ENCODE measurements at regions not wholly inside any gene's neighbourhood (a gene's known extent, or its start where the extent isn't known, plus 50 kb on each side); places are given as distances from the start of the nearest gene placed in this dataset.

DNA sequence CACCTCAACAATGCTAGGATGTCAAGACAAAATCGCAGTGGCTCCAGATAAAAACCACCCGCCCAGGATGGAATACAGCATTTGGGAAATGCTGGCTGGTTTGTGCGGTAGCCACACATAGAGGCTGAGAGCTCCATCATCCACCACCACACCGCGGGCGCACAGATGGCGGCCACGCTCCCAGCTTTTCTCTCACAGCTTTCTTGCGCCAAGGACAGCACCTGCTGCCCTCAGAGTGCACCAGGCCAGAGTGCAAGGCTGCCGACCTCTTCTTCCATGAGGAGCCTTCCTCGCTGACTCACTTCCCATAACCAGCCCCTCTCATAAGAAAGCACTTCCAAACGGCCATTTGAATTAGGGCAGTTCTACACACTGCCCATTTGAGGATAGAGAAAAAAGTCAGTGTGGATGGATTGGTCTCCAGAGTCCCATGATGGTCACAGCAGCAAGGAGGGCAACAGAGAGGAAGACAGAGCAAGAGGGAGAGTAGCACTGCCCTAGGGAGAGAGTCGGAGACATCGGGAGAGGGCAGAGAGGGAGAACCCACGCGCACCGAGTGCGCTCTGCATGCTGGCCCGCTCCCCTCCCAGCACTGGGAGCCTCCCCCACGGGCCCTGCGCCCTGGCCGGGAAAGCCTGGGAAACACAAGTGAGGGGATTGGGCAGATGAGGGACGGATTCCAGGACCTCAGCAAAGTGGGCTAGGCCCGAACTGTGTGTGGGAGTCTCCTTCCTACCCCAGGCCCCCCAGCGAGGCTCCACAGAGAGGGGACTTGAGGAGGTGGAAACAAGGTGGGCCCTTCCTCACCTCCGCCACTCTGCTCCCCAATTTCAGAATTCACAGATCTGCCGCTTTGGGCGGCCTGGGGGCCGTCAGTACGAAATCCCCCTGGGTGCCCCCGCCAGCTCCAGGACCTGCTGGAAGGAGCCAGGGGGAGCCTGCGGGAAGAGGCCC lies 156.9 kb downstream of the USP12 start:
- no peak for DNase-seq (ENCODE audit: low spot score)

DNA sequence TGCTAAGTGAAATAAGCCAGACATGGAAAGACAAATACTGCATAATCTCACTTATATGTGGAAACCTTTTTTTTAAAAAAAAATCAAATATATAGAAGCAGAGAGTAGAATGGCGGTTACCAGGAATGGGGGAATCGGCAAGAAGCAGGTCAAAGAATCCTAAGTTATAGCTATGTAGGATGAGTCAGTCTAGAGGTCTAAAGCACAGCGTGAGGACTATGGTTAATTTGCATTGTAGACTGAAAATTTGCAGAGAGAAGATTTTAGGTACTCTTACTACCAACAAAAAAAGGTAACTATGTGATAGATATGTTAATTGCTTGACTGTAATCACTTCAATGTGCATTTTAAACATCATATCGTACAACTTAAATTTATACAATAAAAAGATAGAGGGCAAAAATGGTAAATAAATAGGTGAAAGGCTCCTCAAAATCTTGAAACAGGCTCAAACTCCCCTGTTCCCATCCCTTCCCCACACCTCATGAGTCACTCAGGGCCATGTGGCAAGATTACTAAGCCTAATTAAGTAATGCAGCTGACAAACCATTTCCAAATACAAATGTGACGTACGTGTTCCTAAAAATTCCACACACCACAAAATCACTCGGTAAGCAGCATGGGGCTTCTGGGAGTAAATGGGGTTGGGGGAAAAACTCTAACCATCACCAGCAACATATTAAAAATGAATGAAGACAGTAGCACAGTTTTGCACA lies 159.0 kb downstream of the USP12 start:
- DNase-seq (ENCODE audit: low spot score): no peak

- DNase-seq (ENCODE audit: low spot score): no peak
Observed at GRCh38 chr13:27011661-27012060, 159.9 kb downstream of the USP12 start.

GRCh38 chr13:27008733-27009132 lies 162.9 kb downstream of the USP12 start:
- DNase-seq (ENCODE audit: low spot score): no peak

- no peak for DNase-seq (ENCODE audit: low spot score)
Observed at GRCh38 chr13:27007166-27007565, 164.4 kb downstream of the USP12 start.

- no peak for DNase-seq (ENCODE audit: low spot score)
Observed at GRCh38 chr13:27006519-27007161, 165.0 kb downstream of the USP12 start.

- no peak for DNase-seq (ENCODE audit: low spot score)
Observed at GRCh38 chr13:27005976-27006518, 165.6 kb downstream of the USP12 start.

GRCh38 chr13:27005556-27005955 lies 166.1 kb downstream of the USP12 start:
- no peak for DNase-seq (ENCODE audit: low spot score)

GRCh38 chr13:27004866-27005265 lies 166.7 kb downstream of the USP12 start:
- no peak for DNase-seq (ENCODE audit: low spot score)

DNA sequence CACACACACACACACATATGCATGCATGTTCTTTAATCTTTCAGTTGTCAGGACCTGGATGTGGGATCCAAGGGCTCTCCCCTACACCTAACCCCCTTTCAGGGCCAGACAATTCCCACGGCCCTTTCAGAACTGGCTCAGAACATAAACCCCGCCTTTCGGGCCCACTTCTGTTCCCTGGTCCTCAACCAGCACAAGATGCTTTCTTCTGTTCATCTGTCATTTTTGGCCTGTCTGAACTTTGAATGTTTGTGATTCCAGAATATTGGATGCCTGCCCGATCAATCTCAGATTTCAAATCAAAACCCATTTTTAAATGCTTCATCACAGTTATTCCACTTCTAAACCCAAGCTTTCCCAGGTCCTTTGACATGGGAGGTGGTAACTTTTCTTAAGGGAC lies 167.3 kb downstream of the USP12 start:
- DNase-seq (ENCODE audit: low spot score): no peak

GRCh38 chr13:27001705-27002104 lies 169.9 kb downstream of the USP12 start:
- no peak for DNase-seq (ENCODE audit: low spot score)

DNA sequence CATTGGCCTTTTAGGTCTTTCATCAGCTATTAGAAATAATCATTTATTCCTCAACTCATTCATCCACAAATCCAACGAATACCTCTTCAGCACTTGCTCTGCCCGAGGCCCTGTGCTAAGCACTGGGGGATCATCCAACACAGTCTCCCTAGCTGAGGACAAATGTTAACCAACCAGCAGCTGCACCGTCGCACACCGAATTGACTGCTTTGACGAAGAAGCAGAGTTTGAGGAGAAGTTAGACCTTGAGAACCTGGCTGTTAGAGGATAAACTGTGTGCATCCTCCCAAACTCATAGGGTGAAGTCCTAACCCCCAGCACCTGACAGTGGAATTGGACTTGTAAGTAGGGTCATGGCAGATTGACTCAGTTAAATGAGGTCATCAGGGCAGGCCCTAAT lies 170.9 kb downstream of the USP12 start:
- DNase-seq (ENCODE audit: low spot score): no peak

GRCh38 chr13:26999499-26999898 lies 172.1 kb downstream of the USP12 start:
- DNase-seq (ENCODE audit: low spot score): no peak

DNA sequence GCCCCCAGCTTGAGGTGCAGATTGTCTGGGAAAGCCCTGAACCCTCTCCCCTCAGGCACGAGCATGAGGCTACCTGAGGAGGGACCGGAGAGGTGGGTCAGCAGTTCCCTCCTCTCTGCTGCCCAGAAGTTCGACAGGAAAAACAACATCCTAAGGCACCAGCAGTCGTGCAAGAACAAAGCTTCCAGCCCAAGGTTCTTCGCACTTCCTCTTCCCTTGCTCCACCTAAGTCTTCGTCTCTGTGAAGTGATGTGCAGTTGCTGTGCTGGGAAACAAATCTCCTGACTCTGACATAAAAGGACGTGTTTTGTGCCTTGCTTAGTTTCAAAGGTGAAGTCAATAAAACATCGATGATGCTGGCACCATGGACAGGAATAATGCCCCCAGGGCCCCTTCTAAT lies 173.3 kb downstream of the USP12 start:
- no peak for DNase-seq (ENCODE audit: low spot score)

DNA sequence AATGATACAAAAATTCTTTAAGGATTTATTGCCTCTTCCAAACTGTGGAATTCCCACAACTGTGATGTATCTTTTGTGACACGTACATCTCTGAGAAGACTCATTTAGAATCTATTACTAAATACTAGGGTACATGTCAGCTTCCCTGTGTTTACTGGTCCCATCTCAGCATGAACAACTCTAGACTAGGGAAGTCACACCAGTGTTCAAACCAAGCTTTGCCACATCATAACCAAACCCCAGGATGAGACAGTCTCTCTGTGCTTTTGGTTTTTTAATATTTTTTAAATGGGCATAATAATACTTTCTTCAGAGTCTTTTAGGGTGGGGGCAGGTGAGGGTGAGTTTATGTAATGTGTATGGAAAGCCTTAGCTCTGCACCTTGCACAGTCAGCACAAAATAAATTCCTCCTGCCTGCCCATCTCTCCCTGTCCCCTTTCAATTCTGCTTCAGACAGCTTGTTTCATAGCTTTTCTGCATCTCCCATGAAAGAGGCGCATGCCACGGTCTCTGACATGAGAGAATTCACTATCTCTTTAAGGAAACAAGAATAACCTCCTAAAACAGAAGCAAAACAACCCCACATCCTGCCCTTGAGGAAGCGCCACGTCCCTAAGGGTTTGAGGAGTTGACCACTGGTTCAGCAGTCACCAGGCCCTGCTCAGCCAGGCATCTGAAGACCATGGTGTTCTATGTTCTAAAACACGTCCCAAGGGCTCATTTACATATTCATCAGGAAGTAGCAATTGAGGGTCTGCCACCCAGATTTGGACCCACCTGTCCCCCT lies 174.5 kb downstream of the USP12 start:
- no peak for DNase-seq (ENCODE audit: low spot score)

GRCh38 chr13:26995159-26995558 lies 176.5 kb downstream of the USP12 start:
- DNase-seq (ENCODE audit: low spot score): no peak

DNA sequence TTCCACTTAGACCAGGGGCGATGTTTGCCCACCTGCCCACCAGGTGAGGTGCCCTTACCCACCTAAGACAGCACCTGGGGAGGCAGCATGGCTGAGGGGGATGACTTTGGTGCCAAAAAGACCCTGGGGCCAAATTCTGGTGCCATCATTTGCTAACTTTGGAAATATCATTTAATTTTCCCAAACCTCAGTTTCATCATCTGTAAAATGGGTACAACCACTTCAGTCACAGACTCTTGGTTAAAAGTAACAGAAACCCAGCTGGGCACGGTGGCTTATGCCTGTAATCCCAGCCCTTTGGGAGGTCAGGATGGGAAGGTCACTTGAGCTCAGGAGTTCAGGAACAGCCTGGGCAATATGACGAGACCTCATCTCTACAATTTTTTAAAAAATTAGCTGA lies 177.8 kb downstream of the USP12 start:
- DNase-seq (ENCODE audit: low spot score): no peak

DNA sequence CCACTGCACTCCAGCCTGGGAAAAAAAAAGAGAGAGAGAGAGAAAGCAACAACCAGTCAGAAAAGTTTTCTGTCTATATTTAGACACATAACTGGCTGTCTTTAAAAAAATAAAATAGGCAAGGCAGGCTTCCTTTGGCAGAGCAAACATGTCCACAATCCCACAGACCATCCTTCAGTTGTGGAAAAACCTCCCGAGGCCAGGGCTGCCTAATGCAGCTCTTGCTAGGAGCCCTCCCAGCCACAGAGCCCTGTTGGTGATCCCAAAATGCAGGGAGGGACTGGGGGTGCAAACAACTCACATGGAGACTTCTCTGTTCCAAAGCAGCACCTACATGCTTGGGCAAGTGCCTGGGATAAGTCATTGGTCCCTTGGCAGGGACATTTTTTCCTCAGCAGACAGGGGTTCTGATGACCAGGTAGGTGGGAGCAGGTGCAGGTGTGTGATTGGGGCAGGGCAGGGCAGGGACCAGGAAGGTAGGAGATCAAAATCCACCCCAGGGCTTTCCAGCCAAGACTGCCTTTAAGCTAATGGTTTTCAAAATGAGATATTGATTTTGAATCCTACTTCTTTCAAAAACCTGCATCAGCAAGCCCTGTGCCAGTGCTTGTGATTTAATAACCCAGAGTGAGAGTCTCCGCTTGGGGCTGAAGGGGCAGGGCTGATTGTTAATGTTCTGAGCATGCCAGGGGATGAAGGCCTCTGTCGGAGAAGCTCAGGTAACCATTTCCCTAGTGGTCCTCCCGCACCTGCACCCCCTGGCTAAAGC lies 178.5 kb downstream of the USP12 start:
- DNase-seq (ENCODE audit: low spot score): no peak

GRCh38 chr13:26991508-26992181 lies 180.0 kb downstream of the USP12 start:
- no peak for DNase-seq (ENCODE audit: low spot score)

GRCh38 chr13:26989957-26990713 lies 181.5 kb downstream of the USP12 start:
- no peak for DNase-seq (ENCODE audit: low spot score)

All from CD4-positive, alpha-beta T cell treated with Interleukin-2 at 100 ng/mL for 4 hours (primary cell).